ENCODE measurements at regions not wholly inside any gene's neighbourhood (a gene's known extent, or its start where the extent isn't known, plus 50 kb on each side); places are given as distances from the start of the nearest gene placed in this dataset.
"Not testable (repeated sequence)": the region's sequence is repeated elsewhere in the genome, so short reads cannot be mapped to it uniquely, and the experiment has no call there.

GRCh38 chr1:68788762-68789161, 291.9 kb upstream of the DEPDC1 start:
- no peak for DNase-seq

- no peak for DNase-seq
Measured at GRCh38 chr1:68791800-68792199, 294.9 kb upstream of the DEPDC1 start.

- no peak for DNase-seq
Measured at GRCh38 chr1:68795956-68796355, 299.1 kb upstream of the DEPDC1 start.

GRCh38 chr1:68796888-68797287, 300.0 kb upstream of the DEPDC1 start:
- DNase-seq, result no peak

GRCh38 chr1:68798071-68798470, 301.2 kb upstream of the DEPDC1 start:
- DNase-seq, result no peak

- no peak for DNase-seq
Measured at GRCh38 chr1:68799096-68799495, 302.2 kb upstream of the DEPDC1 start.

GRCh38 chr1:68800182-68800581, 303.3 kb upstream of the DEPDC1 start:
- no peak for DNase-seq

GRCh38 chr1:68801440-68801839, 304.6 kb upstream of the DEPDC1 start:
- no peak for DNase-seq

GRCh38 chr1:68805097-68805641, 308.3 kb upstream of the DEPDC1 start:
- DNase-seq, result no peak

- no peak for DNase-seq
Measured at GRCh38 chr1:68808351-68808750, 311.5 kb upstream of the DEPDC1 start.

- no peak for DNase-seq
Measured at GRCh38 chr1:68811806-68812205, 314.9 kb upstream of the DEPDC1 start.

- no peak for DNase-seq
Measured at GRCh38 chr1:68812333-68812732, 315.5 kb upstream of the DEPDC1 start.

- DNase-seq, result no peak
Measured at GRCh38 chr1:68814067-68814466, 317.2 kb upstream of the DEPDC1 start.

GRCh38 chr1:68815632-68816031, 318.8 kb upstream of the DEPDC1 start:
- no peak for DNase-seq

GRCh38 chr1:68817505-68818210, 320.8 kb upstream of the DEPDC1 start:
- DNase-seq, result not testable (repeated sequence)

- DNase-seq, result no peak
Measured at GRCh38 chr1:68819190-68819829, 322.4 kb upstream of the DEPDC1 start.

- DNase-seq, result no peak
Measured at GRCh38 chr1:68820151-68820550, 323.3 kb upstream of the DEPDC1 start.

- no peak for DNase-seq
Measured at GRCh38 chr1:68826836-68827235, 330.0 kb upstream of the DEPDC1 start.

- DNase-seq, result no peak
Measured at GRCh38 chr1:68827261-68827660, 330.4 kb upstream of the DEPDC1 start.

GRCh38 chr1:68828013-68828412, 331.1 kb upstream of the DEPDC1 start:
- DNase-seq, result no peak

- DNase-seq, result no peak
Measured at GRCh38 chr1:68831281-68831680, 334.4 kb upstream of the DEPDC1 start.

GRCh38 chr1:68848017-68848416, 351.1 kb upstream of the DEPDC1 start:
- DNase-seq, result no peak

- no peak for DNase-seq
Measured at GRCh38 chr1:68868606-68869005, 371.7 kb upstream of the DEPDC1 start.

GRCh38 chr1:68873144-68873543, 376.3 kb upstream of the DEPDC1 start:
- no peak for DNase-seq
